ENCODE measurements at regions not wholly inside any gene's neighbourhood (a gene's known extent, or its start where the extent isn't known, plus 50 kb on each side); places are given as distances from the start of the nearest gene placed in this dataset.
A peak's percentile ranks its signal among the peaks of the same experiment; 100 is the strongest.

GRCh38 chr15:98547741-98548138 lies 100.6 kb upstream of the IGF1R start:
- TF ChIP-seq REST (IDR thresholded peaks at IDR 0.05; ENCODE audit: insufficient read depth in 1 of 2, low read depth in 2 of 2, low read length in 2 of 2) (no peak), TAF1 (IDR thresholded peaks at IDR 0.05; ENCODE audit: borderline replicate concordance, insufficient read depth, low read length) (no peak), FOXP2 (optimal IDR thresholded peaks at IDR 0.05; ENCODE audit: borderline replicate concordance, extremely low read depth, extremely low read length, insufficient read depth) (no peak), POLR2AphosphoS5 (IDR thresholded peaks at IDR 0.05; ENCODE audit: low read depth, low read length) (no peak), SIN3A (IDR thresholded peaks at IDR 0.05; ENCODE audit: borderline replicate concordance, insufficient read depth, low read length) (no peak)

GRCh38 chr15:98548139-98548971 lies 100.0 kb upstream of the IGF1R start:
- TF ChIP-seq POLR2AphosphoS5 (IDR thresholded peaks at IDR 0.05; ENCODE audit: low read depth, low read length), result no peak
- TF ChIP-seq FOXP2 (optimal IDR thresholded peaks at IDR 0.05; ENCODE audit: borderline replicate concordance, extremely low read depth, extremely low read length, insufficient read depth), result peak; percentile 88

GRCh38 chr15:98549003-98549402 lies 99.3 kb upstream of the IGF1R start:
- TF ChIP-seq POLR2AphosphoS5 (IDR thresholded peaks at IDR 0.05; ENCODE audit: low read depth, low read length) (no peak), TAF1 (IDR thresholded peaks at IDR 0.05; ENCODE audit: borderline replicate concordance, insufficient read depth, low read length) (no peak), FOXP2 (optimal IDR thresholded peaks at IDR 0.05; ENCODE audit: borderline replicate concordance, extremely low read depth, extremely low read length, insufficient read depth) (no peak), SIN3A (IDR thresholded peaks at IDR 0.05; ENCODE audit: borderline replicate concordance, insufficient read depth, low read length) (no peak), REST (IDR thresholded peaks at IDR 0.05; ENCODE audit: insufficient read depth in 1 of 2, low read depth in 2 of 2, low read length in 2 of 2) (no peak)

- TF ChIP-seq POLR2AphosphoS5 (IDR thresholded peaks at IDR 0.05; ENCODE audit: low read depth, low read length), result no peak
- TF ChIP-seq SIN3A (IDR thresholded peaks at IDR 0.05; ENCODE audit: borderline replicate concordance, insufficient read depth, low read length), result no peak
- no peak for TF ChIP-seq FOXP2 (optimal IDR thresholded peaks at IDR 0.05; ENCODE audit: borderline replicate concordance, extremely low read depth, extremely low read length, insufficient read depth)
These were observed 98.6 kb upstream of the IGF1R start for GRCh38 chr15:98549741-98550140.

GRCh38 chr15:98551936-98552562 lies 96.3 kb upstream of the IGF1R start:
- no peak for TF ChIP-seq SIN3A (IDR thresholded peaks at IDR 0.05; ENCODE audit: borderline replicate concordance, insufficient read depth, low read length)
- no peak for TF ChIP-seq POLR2AphosphoS5 (IDR thresholded peaks at IDR 0.05; ENCODE audit: low read depth, low read length)
- no peak for TF ChIP-seq REST (IDR thresholded peaks at IDR 0.05; ENCODE audit: insufficient read depth in 1 of 2, low read depth in 2 of 2, low read length in 2 of 2)
- TF ChIP-seq TAF1 (IDR thresholded peaks at IDR 0.05; ENCODE audit: borderline replicate concordance, insufficient read depth, low read length), result no peak
- TF ChIP-seq FOXP2 (optimal IDR thresholded peaks at IDR 0.05; ENCODE audit: borderline replicate concordance, extremely low read depth, extremely low read length, insufficient read depth), result no peak

Measured in PFSK-1 (cell line).